ENCODE measurements at regions not wholly inside any gene's neighbourhood (a gene's known extent, or its start where the extent isn't known, plus 50 kb on each side); places are given as distances from the start of the nearest gene placed in this dataset.

DNA sequence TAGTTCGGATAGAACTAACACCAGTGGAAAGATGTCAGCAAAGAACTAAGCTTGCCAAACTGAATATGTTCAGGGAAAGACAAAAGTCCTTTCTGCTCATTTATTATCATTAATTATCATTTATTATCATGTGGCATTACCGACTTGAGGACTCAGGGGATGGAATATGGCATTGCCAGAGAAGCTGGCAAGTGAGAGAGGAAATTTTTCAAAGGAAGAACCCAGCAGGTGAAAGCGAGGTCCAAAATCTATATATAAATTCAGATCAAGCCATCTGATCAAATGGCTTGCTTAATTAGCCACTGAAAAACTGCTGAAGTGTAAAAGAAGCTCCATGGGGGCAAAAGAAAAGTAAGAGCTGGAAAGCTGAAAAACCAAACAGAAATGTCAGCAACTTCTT is 1049.6 kb upstream of the SEMA6A start:
- DNase-seq (ENCODE audit: low read depth in 1 of 2, low spot score in 1 of 2) (no peak), ATAC-seq (no peak), FAIRE-seq (no peak)
- Histone ChIP-seq H3K9me3 (no peaks in the 10 kb centered on the region; the same call in 2 of the 3 replicates), H3K4me2 (no peak overlapping the region), H3K4me3 (no peak overlapping the region), H3K4me1 (no peaks in the 10 kb centered on the region), H3K27ac (no peak overlapping the region)
- ChIA-PET POLR2A (no interaction called here), CTCF (no interaction called here)
- 0% methylated on average over 3 of the region's 3 CpGs for WGBS (ENCODE audit: missing lambda C conversion rate)
- no peak for TF ChIP-seq CHD4 (IDR thresholded peaks at IDR 0.05; ENCODE audit: borderline replicate concordance)
- TF ChIP-seq, protein P1, sequence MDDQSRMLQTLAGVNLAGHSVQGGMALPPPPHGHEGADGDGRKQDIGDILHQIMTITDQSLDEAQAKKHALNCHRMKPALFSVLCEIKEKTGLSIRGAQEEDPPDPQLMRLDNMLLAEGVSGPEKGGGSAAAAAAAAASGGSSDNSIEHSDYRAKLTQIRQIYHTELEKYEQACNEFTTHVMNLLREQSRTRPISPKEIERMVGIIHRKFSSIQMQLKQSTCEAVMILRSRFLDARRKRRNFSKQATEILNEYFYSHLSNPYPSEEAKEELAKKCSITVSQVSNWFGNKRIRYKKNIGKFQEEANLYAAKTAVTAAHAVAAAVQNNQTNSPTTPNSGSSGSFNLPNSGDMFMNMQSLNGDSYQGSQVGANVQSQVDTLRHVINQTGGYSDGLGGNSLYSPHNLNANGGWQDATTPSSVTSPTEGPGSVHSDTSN (IDR thresholded peaks at IDR 0.05) = no peak
- no peak for TF ChIP-seq SREBF2 (IDR thresholded peaks at IDR 0.05)
- TF ChIP-seq, protein P2, sequence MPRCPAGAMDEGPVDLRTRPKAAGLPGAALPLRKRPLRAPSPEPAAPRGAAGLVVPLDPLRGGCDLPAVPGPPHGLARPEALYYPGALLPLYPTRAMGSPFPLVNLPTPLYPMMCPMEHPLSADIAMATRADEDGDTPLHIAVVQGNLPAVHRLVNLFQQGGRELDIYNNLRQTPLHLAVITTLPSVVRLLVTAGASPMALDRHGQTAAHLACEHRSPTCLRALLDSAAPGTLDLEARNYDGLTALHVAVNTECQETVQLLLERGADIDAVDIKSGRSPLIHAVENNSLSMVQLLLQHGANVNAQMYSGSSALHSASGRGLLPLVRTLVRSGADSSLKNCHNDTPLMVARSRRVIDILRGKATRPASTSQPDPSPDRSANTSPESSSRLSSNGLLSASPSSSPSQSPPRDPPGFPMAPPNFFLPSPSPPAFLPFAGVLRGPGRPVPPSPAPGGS (IDR thresholded peaks at IDR 0.05) = no peak
- TF ChIP-seq RNF2 (IDR thresholded peaks at IDR 0.05; ENCODE audit: borderline replicate concordance, low read depth) = no peak
- no peak for TF ChIP-seq HOXA7 (CRISPR knock-in tag; IDR thresholded peaks at IDR 0.05)
- TF ChIP-seq NFE2L2 (conservative IDR thresholded peaks at IDR 0.05; ENCODE audit: low read length) = no peak
- TF ChIP-seq, protein P3, sequence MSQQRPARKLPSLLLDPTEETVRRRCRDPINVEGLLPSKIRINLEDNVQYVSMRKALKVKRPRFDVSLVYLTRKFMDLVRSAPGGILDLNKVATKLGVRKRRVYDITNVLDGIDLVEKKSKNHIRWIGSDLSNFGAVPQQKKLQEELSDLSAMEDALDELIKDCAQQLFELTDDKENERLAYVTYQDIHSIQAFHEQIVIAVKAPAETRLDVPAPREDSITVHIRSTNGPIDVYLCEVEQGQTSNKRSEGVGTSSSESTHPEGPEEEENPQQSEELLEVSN (IDR thresholded peaks at IDR 0.05; ENCODE audit: borderline replicate concordance, low read depth) = no peak
- TF ChIP-seq, protein P4, sequence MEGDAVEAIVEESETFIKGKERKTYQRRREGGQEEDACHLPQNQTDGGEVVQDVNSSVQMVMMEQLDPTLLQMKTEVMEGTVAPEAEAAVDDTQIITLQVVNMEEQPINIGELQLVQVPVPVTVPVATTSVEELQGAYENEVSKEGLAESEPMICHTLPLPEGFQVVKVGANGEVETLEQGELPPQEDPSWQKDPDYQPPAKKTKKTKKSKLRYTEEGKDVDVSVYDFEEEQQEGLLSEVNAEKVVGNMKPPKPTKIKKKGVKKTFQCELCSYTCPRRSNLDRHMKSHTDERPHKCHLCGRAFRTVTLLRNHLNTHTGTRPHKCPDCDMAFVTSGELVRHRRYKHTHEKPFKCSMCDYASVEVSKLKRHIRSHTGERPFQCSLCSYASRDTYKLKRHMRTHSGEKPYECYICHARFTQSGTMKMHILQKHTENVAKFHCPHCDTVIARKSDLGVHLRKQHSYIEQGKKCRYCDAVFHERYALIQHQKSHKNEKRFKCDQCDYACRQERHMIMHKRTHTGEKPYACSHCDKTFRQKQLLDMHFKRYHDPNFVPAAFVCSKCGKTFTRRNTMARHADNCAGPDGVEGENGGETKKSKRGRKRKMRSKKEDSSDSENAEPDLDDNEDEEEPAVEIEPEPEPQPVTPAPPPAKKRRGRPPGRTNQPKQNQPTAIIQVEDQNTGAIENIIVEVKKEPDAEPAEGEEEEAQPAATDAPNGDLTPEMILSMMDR (IDR thresholded peaks at IDR 0.05) = no peak
- TF ChIP-seq, protein P5, sequence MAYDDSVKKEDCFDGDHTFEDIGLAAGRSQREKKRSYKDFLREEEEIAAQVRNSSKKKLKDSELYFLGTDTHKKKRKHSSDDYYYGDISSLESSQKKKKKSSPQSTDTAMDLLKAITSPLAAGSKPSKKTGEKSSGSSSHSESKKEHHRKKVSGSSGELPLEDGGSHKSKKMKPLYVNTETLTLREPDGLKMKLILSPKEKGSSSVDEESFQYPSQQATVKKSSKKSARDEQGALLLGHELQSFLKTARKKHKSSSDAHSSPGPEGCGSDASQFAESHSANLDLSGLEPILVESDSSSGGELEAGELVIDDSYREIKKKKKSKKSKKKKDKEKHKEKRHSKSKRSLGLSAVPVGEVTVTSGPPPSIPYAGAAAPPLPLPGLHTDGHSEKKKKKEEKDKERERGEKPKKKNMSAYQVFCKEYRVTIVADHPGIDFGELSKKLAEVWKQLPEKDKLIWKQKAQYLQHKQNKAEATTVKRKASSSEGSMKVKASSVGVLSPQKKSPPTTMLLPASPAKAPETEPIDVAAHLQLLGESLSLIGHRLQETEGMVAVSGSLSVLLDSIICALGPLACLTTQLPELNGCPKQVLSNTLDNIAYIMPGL (CRISPR knock-in tag; IDR thresholded peaks at IDR 0.05; ENCODE audit: borderline replicate concordance) = no peak

DNA sequence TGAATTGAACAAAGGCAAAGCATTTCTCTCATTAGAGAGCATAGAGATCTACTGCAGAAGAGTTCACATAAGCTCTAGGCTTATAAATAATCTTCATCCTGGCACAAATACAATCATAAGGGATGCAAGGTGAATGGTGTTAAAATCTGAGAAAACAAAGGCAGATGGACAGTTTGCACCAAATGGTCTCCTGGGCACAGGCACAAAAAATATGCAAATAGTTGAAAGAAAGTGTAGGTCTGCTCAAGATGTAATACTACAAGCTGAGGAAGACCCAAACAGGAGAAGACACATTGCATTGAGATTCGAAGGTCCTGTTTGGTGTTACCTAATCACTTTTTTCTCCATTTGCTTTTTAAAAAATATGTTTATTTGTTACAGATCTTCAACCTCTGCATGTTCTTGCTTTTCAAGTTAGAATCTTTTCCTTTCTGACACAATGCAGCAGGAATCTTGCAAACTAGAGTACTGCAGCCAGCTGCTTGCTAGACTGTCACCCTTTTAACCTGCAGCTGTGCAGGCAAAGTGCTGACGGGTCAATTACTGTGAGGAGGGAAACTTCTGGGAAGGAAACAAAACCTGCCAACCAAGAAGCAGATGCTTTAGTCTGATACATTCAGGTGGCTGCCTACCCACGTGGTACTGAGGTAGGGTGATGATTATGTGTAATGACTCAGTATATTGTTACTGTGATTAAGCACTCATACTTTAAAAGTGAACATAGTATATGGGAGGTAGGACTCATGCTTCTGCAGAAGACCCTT is 1048.6 kb upstream of the SEMA6A start:
- FAIRE-seq (no peak), DNase-seq (ENCODE audit: low read depth in 1 of 2, low spot score in 1 of 2) (no peak), ATAC-seq (no peak)
- 18% methylated on average over 3 of the region's 3 CpGs for WGBS (ENCODE audit: missing lambda C conversion rate)
- H3K27ac ChIP-seq = no peak overlapping the region
- H3K4me2 ChIP-seq = no peak overlapping the region
- no peak overlapping the region for H3K4me3 ChIP-seq
- ChIA-PET POLR2A (no interaction called here), CTCF (no interaction called here)
- no peaks in the 10 kb centered on the region for H3K4me1 ChIP-seq
- H3K9me3 ChIP-seq = no peaks in the 10 kb centered on the region
- no peak for TF ChIP-seq RFX5 (IDR thresholded peaks at IDR 0.05)
- peak; percentile 29 for TF ChIP-seq MAFK (IDR thresholded peaks at IDR 0.05; ENCODE audit: partially characterized antibody)

DNA sequence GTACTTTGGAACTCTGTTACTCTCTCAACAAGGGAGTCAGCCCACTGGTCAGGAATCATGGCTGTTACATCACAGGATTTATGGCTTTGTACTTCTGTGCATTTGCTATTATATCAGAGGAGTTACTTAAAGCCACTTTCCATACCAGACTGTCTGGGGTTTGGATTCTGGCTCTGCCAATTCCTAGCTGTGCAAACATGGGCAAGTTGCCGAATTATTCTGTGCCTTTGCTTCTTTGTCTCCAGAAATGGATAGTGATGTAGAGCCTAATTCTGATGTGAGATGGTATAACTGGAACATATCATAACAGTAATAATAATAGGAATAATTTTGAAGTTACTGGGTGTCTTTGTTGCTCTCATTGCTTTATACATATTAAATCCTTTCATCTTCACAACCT is 1047.3 kb upstream of the SEMA6A start:
- no peaks in the 10 kb centered on the region for H3K4me1 ChIP-seq
- no peak for DNase-seq (ENCODE audit: low read depth in 1 of 2, low spot score in 1 of 2)
- no peak for FAIRE-seq
- 5% methylated on average over 1 of the region's 1 CpG for WGBS (ENCODE audit: missing lambda C conversion rate)
- H3K4me2 ChIP-seq = no peak overlapping the region
- TF ChIP-seq BHLHE40 (IDR thresholded peaks at IDR 0.05; ENCODE audit: low read depth, low read length) (no peak), PHF8 (IDR thresholded peaks at IDR 0.05; ENCODE audit: borderline replicate concordance, low read depth) (no peak), ZSCAN20 (CRISPR knock-in tag; IDR thresholded peaks at IDR 0.05) (no peak)
- H3K9me3 ChIP-seq = no peaks in the 10 kb centered on the region
- H3K4me3 ChIP-seq = no peak overlapping the region
- POLR2A ChIA-PET = no interaction called here
- H3K27ac ChIP-seq = no peak overlapping the region
- CTCF ChIA-PET = no interaction called here
- no peak for ATAC-seq
